AG04450 (cell line): ENCODE measurements at regions not wholly inside any gene's neighbourhood (a gene's known extent, or its start where the extent isn't known, plus 50 kb on each side); places are given as distances from the start of the nearest gene placed in this dataset.
"Not testable (repeated sequence)": the region's sequence is repeated elsewhere in the genome, so short reads cannot be mapped to it uniquely, and the experiment has no call there.

Experiments used
- CTCF ChIA-PET: fragments of 300-600, 350-600 bp; formaldehyde crosslinking; extraction: SDS; loops from one replicate; lab custom pipeline; 2022; ENCODE audit warnings: antibody characterized with exemption, inconsistent platforms; lab: Charles Lee
- POLR2A ChIA-PET: fragments of 350-600 bp; formaldehyde crosslinking; extraction: SDS; loops from one replicate; lab custom pipeline; 2021; ENCODE audit warnings: antibody characterized with exemption, inconsistent platforms; lab: Yijun Ruan, JAX
- DNase-seq: peaks from one replicate; pipeline ENCODE4 v3.0.0-alpha.2; 2011; ENCODE audit warnings: low read depth, low spot score
- H3K27ac ChIP-seq: one replicate; pipeline ENCODE4 v1.5.1; 2012; ENCODE audit warnings: low read depth, low read length, control low read depth
- H3K27me3 ChIP-seq: one replicate; pipeline ENCODE4 v1.6.0; 2012; ENCODE audit warnings: low read length; ENCODE audit not compliant: control insufficient read depth, insufficient read depth
- H3K4me3 ChIP-seq: 2 replicates; pipeline ENCODE4 v1.5.1; 2011; ENCODE audit warnings: mild to moderate bottlenecking, low read depth, low read length, control low read depth
- H3K9me3 ChIP-seq: 2 replicates; pipeline ENCODE4 v1.5.1; 2012; ENCODE audit warnings: low read length; ENCODE audit not compliant: control insufficient read depth, insufficient read depth
- TF ChIP-seq, protein P1 (sequence below): IDR thresholded peaks from 2 replicates; pipeline ENCODE4 v1.5.1; 2011; ENCODE audit warnings: low read depth, low read length, control low read depth, inconsistent platforms

DNA sequence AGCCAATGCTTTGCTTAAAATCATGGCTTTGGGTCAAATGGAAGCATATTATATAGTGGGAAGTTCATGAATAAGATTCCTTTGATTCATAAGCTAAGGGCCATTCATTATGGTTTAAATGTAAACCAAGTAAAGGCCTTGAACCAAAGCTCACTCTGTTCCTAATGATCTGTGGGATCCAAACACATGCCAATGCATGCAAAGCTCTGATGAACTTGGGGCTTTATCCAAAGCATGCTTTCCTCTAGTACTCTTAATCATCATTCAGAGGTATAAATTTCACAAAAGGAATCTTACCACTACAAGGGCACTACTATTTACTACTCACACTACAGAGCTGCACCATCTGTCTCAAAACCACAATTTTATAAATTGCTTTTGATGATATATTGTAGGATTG is 102.8 kb upstream of the RBMS1 start:
- DNase-seq: no peak
- H3K27me3 ChIP-seq: no peaks in the 10 kb centered on the region
- CTCF ChIA-PET: no interaction called here

DNA sequence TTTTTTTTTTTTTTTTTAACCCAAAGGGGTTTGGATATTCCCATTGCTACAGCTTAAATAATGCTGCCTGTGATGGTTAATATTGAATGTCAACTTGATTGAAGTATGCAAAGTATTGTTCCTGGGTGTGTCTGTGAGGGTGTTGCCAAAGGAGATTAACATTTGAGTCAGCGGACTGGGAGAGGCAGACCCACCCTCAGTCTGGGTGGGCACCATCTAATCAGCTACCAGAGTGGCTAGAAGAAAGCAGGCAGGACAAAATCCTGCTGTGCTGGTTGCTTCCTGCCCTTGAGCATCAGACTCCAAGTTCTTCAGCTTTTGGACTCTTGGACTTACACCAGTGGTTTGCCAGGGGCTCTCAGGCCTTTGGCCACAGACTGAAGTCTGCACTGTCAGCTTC is 106.8 kb upstream of the RBMS1 start:
- DNase-seq, H3K9me3 ChIP-seq, POLR2A ChIA-PET, CTCF ChIA-PET, H3K4me3 ChIP-seq, H3K27ac ChIP-seq, H3K27me3 ChIP-seq: not testable (repeated sequence)

More for the DNA sequence above, 102.8 kb upstream of the RBMS1 start:
- H3K9me3 ChIP-seq: no peaks in the 10 kb centered on the region
- H3K4me3 ChIP-seq: no peak overlapping the region
- POLR2A ChIA-PET: no interaction called here
- H3K27ac ChIP-seq: no peak overlapping the region
- TF ChIP-seq, protein P1, sequence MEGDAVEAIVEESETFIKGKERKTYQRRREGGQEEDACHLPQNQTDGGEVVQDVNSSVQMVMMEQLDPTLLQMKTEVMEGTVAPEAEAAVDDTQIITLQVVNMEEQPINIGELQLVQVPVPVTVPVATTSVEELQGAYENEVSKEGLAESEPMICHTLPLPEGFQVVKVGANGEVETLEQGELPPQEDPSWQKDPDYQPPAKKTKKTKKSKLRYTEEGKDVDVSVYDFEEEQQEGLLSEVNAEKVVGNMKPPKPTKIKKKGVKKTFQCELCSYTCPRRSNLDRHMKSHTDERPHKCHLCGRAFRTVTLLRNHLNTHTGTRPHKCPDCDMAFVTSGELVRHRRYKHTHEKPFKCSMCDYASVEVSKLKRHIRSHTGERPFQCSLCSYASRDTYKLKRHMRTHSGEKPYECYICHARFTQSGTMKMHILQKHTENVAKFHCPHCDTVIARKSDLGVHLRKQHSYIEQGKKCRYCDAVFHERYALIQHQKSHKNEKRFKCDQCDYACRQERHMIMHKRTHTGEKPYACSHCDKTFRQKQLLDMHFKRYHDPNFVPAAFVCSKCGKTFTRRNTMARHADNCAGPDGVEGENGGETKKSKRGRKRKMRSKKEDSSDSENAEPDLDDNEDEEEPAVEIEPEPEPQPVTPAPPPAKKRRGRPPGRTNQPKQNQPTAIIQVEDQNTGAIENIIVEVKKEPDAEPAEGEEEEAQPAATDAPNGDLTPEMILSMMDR: no peak

DNA sequence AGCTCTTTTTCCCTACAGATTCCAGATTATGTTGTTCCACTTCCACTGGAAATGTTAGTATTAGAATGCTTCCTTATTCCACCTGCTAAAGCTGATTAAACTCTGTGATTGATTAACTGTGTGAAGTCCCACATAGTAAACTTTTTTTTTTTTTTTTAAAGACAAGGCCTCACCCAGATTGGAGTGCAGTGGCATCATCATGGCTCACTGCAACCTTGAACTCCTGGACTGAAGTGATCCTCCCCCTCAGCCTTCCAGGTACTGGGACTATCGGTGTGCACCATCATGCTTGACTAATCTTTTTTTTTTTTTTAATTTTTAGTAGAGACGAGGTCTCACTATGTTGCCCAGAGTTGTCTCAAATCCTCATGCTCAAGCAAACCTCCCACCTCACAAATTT is 108.5 kb upstream of the RBMS1 start:
- ChIA-PET POLR2A (no interaction called here), CTCF (no interaction called here)

DNA sequence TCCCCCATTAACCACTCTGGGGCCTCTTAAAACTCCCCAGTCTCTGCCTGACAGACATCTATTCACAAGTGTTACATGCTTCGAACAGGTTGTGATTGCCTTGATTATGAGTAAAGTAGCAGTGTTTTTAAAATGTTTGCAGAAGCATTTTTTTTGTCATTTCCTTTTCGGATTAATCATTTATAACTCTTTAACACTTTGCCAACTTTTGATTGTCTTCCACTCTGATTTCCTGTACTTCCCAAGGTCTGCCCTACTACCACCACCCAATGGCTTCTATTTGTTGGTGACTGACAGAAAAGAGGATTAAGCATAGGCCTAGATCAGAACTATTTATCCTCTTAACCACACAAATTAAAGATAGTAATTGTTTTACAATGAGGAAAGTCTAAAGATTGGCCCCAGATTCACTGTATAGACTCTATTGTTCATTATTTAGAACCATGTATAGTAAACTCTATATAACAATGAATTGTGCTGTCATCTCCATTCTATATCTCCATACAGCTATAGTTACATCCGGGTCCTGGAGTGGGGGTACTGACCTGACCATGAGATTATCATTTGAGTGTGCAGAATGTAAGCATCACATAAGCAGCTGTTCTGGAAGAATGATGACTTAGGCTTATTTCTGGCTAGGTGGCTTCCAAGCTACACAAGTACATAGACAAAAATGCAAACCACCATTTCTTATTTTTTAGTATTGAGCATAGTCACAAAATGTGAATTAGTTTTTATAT is 110.3 kb upstream of the RBMS1 start:
- TF ChIP-seq, protein P1: no peak
- CTCF ChIA-PET: no interaction called here
- no peaks in the 10 kb centered on the region for H3K27me3 ChIP-seq
- no peak for DNase-seq
- no peak overlapping the region for H3K4me3 ChIP-seq
- POLR2A ChIA-PET: no interaction called here
- H3K9me3 ChIP-seq: no peaks in the 10 kb centered on the region
- H3K27ac ChIP-seq: no peak overlapping the region

More for the DNA sequence above, 108.5 kb upstream of the RBMS1 start:
- H3K27ac ChIP-seq: no peak overlapping the region
- TF ChIP-seq, protein P1: no peak
- no peak overlapping the region for H3K4me3 ChIP-seq
- no peaks in the 10 kb centered on the region for H3K27me3 ChIP-seq
- no peak for DNase-seq
- no peaks in the 10 kb centered on the region for H3K9me3 ChIP-seq

DNA sequence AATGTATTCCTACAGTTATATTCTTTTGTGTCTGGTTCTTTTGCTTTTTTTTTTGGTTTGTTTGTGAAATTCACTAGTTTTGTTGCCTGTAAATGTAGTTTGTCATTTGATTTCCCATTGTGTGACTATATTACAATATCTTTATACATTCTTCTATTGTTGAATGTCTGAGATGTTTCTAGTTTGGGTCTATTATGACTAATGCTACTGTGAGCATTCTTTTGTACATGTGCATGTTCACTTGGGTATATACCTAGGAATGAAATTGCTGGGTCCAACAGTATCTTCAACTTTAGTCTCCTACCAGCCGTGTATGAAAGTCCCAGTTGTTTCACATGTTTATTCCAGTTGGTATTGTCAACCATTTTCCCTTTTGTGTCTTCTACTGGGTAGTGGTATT is 112.7 kb upstream of the RBMS1 start:
- TF ChIP-seq, protein P1: no peak
- CTCF ChIA-PET: no interaction called here
- POLR2A ChIA-PET: interaction anchor here (0.6 kb wide), 1 partner anchor 70 kb away, joined by 4 read pairs; no protein-coding TSS in a partner anchor
- no peaks in the 10 kb centered on the region for H3K27me3 ChIP-seq
- no peak overlapping the region for H3K4me3 ChIP-seq
- no peak for DNase-seq
- no peak overlapping the region for H3K27ac ChIP-seq
- no peaks in the 10 kb centered on the region for H3K9me3 ChIP-seq
